Omental fat pad (tissue), 3 donors: ENCODE measurements at regions not wholly inside any gene's neighbourhood (a gene's known extent, or its start where the extent isn't known, plus 50 kb on each side); places are given as distances from the start of the nearest gene placed in this dataset.

Source experiments
- ATAC-seq: fragments of 150-250 bp; one replicate; pipeline ENCODE4 v1.9.1; 2016; ENCODE audit warnings: mild to moderate bottlenecking, moderate library complexity; ENCODE audit not compliant: low FRiP score
- DNase-seq: peaks from one replicate; pipeline ENCODE4 v3.0.0-alpha.2; 2019; ENCODE audit warnings: low spot score
- CTCF ChIP-seq, 3 donors: fragments of 450-650 bp; IDR thresholded peaks; one replicate each; pipeline ENCODE4 v1.5.1; 2016 to 2017; ENCODE audit warnings: antibody characterized with exemption in 3 of 3, mild to moderate bottlenecking in 3 of 3, moderate library complexity in 2 of 3

DNA sequence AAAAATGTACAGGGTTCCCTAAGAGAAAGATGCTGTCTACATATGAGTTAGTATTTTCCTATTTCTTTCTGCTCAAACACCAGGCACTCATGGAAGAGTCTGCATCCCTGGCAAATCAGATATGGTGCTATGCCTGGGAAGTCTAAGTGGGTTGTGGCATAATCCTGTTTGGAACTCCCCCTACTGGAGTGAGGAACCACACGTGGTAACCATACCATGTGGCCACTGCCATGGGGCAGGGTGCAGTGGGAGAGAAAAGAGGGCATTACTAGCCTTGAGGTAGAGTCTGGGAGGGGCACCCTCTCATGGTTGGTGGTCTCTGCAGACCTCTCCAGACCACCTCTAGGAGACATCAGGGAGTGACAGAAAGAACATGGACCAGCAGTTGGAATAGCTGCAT, 257.9 kb upstream of the ATP5MC3 start:
- ATAC-seq (no peak), DNase-seq (no peak)
- no peak for TF ChIP-seq CTCF (IDR thresholded peaks at IDR 0.05)

- ATAC-seq (no peak), DNase-seq (no peak)
- no peak for TF ChIP-seq CTCF (IDR thresholded peaks at IDR 0.05)
Observed at GRCh38 chr2:175437167-175437566, 255.7 kb upstream of the ATP5MC3 start.

- no peak for DNase-seq
- no peak for ATAC-seq
- no peak for TF ChIP-seq CTCF (IDR thresholded peaks at IDR 0.05)
Observed at GRCh38 chr2:175436076-175436475, 254.6 kb upstream of the ATP5MC3 start.

GRCh38 chr2:175435012-175435411, 253.5 kb upstream of the ATP5MC3 start:
- no peak for ATAC-seq
- DNase-seq: no peak
- no peak for TF ChIP-seq CTCF (IDR thresholded peaks at IDR 0.05)

DNA sequence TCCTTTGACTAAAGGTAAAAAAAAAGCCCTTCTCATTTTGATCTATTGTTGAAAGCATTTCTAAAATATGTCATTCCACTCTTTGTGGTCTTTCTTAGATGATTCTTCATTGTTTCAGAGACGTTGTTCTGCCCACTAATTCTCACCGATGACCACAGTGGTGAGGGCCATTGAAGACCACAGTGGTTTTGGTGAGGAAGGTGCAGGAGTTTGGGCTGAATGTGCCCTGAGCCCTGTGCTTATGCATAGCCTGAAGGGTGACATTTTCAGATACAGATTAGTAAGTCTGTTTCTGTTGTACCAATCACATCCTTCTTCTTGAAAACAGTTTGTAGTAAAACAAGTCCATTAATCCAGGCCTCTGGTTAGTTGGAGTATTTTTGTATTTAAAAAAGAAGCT, 251.3 kb upstream of the ATP5MC3 start:
- ATAC-seq: no peak
- no peak for DNase-seq
- no peak for TF ChIP-seq CTCF (IDR thresholded peaks at IDR 0.05)

DNA sequence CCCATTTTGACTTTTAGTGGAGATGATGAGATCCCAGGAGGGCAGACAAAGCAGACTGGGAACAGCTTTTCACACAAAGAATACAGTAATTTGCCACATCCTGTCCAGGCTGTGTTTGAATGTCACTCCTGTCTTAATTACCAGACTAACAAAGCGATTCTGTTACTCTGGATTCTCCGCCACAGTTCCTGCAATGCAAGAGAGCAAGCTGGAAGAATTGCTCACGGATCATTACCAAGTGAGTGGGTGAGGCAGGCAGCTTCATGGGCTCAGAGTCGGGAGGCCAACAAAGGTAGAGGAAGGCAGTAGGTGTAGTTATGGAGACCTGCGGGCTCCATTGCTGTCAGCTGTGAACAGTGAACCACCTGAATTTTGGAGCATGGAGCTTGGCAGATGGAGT, 250.5 kb upstream of the ATP5MC3 start:
- ATAC-seq (no peak), DNase-seq (no peak)
- TF ChIP-seq CTCF (IDR thresholded peaks at IDR 0.05): no peak

GRCh38 chr2:175431101-175431946, 249.8 kb upstream of the ATP5MC3 start:
- DNase-seq: no peak
- ATAC-seq: no peak
- TF ChIP-seq CTCF (IDR thresholded peaks at IDR 0.05): no peak
